Aorta (tissue), 5 donors: ENCODE measurements at regions not wholly inside any gene's neighbourhood (a gene's known extent, or its start where the extent isn't known, plus 50 kb on each side); places are given as distances from the start of the nearest gene placed in this dataset.

Experiments
- ATAC-seq: fragments of 200-7000 bp; cut with Tn5 transposase; one replicate; pipeline ENCODE4 v1.9.1; 2022; ENCODE audit warnings: moderate library complexity; ENCODE audit not compliant: low FRiP score
- DNase-seq, 2 donors: peaks; one replicate each; pipeline ENCODE4 v3.0.0-alpha.2; 2020
- H3K27ac ChIP-seq, 2 donors: one replicate each; pipeline ENCODE4 v1.5.1; 2013; ENCODE audit warnings: low read length in 2 of 2, mild to moderate bottlenecking in 2 of 2, moderate library complexity in 2 of 2, control low read depth in 1 of 2, inconsistent platforms in 1 of 2, low read depth in 1 of 2
- H3K27me3 ChIP-seq, 2 donors: one replicate each; pipeline ENCODE4 v1.6.1; 2013; ENCODE audit warnings: control low read depth in 1 of 2, low read length in 1 of 2, mild to moderate bottlenecking in 1 of 2, moderate library complexity in 1 of 2; ENCODE audit not compliant: insufficient read depth in 2 of 2, control insufficient read depth in 1 of 2
- H3K36me3 ChIP-seq, 2 donors: one replicate each; pipeline ENCODE4 v1.6.1; 2013; ENCODE audit warnings: control low read depth in 1 of 2, low read length in 1 of 2, mild to moderate bottlenecking in 1 of 2; ENCODE audit not compliant: insufficient read depth in 2 of 2, control insufficient read depth in 1 of 2
- H3K4me1 ChIP-seq, 2 donors: one replicate each; pipeline ENCODE4 v1.6.1; 2013; ENCODE audit warnings: low read length in 2 of 2, control low read depth in 1 of 2, mild to moderate bottlenecking in 1 of 2, moderate library complexity in 1 of 2; ENCODE audit not compliant: insufficient read depth in 2 of 2, control insufficient read depth in 1 of 2
- H3K4me3 ChIP-seq, 2 donors: one replicate each; pipeline ENCODE4 v1.5.1; 2013; ENCODE audit warnings: low read length in 2 of 2, control low read depth in 1 of 2, mild to moderate bottlenecking in 1 of 2
- H3K9me3 ChIP-seq: one replicate; pipeline ENCODE4 v1.6.1; 2013; ENCODE audit warnings: mild to moderate bottlenecking, low read length; ENCODE audit not compliant: control insufficient read depth
- WGBS, 2 donors: extraction: QIAGEN DNeasy Blood & Tissue Kit; methylation state at CpG; one replicate each; pipeline ENCODE4 v1.1.7; 2013; 5-methylcytosine and 5-hydroxymethylcytosine counted together
- intact Hi-C, 2 donors: fragments of 100-400 bp; cut with DNase I; formaldehyde crosslinking; loops; one replicate each; pipeline versions ENCODE4 v1.14.2 to v1.15.0; 2022
- donor health status: healthy with polysubstance abuse.
- donor health status: Bipolar disorder and iron deficiency.
- donor health status: DM: no; HTN: no; CAD: no.
- donor health status: DM: no; HTN: no; CAD: no.
- donor health status: DM: yes; HTN: yes; CAD: no.

DNA sequence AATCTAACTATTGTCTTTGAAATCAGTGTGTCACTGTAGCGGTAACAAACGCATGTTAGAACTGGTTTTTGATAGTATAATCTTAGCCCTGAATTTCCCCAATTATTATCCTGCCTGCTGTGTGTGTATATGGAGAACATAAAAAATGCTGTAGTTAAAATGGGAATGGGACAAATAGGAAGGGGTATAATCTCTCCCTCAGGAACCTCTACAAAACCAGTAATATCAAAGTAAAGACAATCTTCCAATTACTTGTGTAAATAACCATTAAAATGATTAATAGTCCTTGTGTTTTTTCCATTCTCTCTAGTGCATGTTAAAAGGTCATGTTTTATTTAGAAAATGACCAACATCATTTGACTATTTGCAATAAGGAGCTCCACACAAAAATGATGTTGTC, 200.1 kb upstream of the TMTC1 start:
- DNase-seq = no peak
- no peaks in the 10 kb centered on the region for H3K9me3 ChIP-seq
- no peak for ATAC-seq
- 90 to 91% methylated on average over 2 of the region's 2 CpGs for WGBS, 2 donors
- H3K4me3 ChIP-seq = no peak overlapping the region
- H3K36me3 ChIP-seq = no peaks in the 10 kb centered on the region
- intact Hi-C loops = no loop called here
- peaks cover 0 to 1% of the 10 kb centered on the region in 2 donors for H3K4me1 ChIP-seq
- H3K27me3 ChIP-seq = no peaks in the 10 kb centered on the region
- H3K27ac ChIP-seq = no peak overlapping the region

DNA sequence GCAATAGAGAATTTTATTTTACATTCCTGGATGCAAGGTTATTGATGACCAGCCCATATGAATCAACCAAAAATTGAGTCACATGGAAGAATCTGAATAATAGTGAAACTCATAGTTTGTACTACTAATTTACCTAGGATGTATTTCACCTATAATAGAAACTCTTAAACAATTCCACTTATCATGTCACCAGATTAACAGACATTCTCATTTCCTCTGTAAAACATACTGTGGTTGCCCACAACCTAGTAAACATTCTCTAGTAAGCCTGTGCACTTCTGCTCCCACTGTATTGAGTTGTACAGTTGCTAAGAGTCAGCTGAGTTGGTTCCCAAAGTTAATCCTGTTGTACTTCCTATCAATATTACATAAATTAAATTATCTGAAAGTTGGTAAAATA, 196.6 kb upstream of the TMTC1 start:
- intact Hi-C loops = no loop called here
- H3K9me3 ChIP-seq = no peaks in the 10 kb centered on the region
- H3K36me3 ChIP-seq = no peaks in the 10 kb centered on the region
- no peaks in the 10 kb centered on the region for H3K27me3 ChIP-seq
- no peak overlapping the region for H3K27ac ChIP-seq
- H3K4me1 ChIP-seq = peaks cover 0 to 1% of the 10 kb centered on the region in 2 donors
- ATAC-seq (no peak), DNase-seq (no peak)
- no peak overlapping the region for H3K4me3 ChIP-seq

DNA sequence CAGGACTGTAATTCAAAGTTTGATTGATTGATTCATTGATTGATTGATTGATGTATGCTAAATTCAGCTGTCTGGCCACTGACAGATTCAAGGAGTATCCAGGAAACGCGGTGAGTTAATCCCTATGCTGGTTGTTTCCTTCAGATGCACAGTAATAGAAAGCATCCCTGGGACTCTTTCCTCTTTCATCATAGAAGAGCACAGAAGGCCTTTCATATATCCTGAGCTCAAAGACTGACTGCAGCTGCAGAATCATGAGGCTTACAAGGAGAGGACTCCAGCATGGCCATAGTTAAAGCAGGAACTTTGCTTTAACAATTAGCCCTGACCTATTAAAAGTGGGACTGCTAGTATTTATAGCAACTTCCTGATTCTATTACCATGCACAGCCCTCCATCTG, 187.7 kb upstream of the TMTC1 start:
- no peaks in the 10 kb centered on the region for H3K27me3 ChIP-seq
- no peaks in the 10 kb centered on the region for H3K9me3 ChIP-seq
- DNase-seq = no peak
- H3K36me3 ChIP-seq = no peaks in the 10 kb centered on the region
- H3K4me3 ChIP-seq = no peak overlapping the region
- 86 to 91% methylated on average over 2 of the region's 2 CpGs for WGBS, 2 donors
- H3K27ac ChIP-seq = peak overlapping the region in 1 of 2 donors; percentile 26
- no peak for ATAC-seq
- H3K4me1 ChIP-seq = peaks cover 2 to 8% of the 10 kb centered on the region in 2 donors
- intact Hi-C loops = no loop called here

DNA sequence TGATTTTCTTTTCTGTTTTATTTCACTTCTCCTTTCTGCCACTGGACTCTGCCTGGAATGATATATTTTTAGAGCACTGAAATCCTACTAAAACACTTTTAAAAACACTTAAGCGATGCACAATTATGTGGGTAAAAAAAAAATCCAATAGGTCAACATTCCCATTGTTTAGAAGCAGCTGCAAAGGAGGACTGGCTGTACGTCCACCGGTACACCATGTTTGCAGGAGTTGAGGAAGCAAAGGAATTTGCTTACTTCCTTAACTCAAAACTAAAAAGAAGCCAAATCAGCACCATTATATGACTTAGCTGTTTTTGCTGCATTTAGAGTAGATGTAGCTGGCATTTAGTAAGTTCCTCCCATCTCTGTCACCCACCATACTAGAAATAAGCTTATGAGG, 186.8 kb upstream of the TMTC1 start:
- Histone ChIP-seq H3K4me3 (no peak overlapping the region), H3K27me3 (no peaks in the 10 kb centered on the region), H3K9me3 (no peaks in the 10 kb centered on the region), H3K4me1 (peaks cover 2 to 8% of the 10 kb centered on the region in 2 donors), H3K36me3 (no peaks in the 10 kb centered on the region), H3K27ac (peak overlapping the region; percentile 75 to 85)
- intact Hi-C loops = no loop called here
- WGBS, 2 donors = 0 to 1% methylated on average over 3 of the region's 3 CpGs
- no peak for ATAC-seq
- no peak for DNase-seq

DNA sequence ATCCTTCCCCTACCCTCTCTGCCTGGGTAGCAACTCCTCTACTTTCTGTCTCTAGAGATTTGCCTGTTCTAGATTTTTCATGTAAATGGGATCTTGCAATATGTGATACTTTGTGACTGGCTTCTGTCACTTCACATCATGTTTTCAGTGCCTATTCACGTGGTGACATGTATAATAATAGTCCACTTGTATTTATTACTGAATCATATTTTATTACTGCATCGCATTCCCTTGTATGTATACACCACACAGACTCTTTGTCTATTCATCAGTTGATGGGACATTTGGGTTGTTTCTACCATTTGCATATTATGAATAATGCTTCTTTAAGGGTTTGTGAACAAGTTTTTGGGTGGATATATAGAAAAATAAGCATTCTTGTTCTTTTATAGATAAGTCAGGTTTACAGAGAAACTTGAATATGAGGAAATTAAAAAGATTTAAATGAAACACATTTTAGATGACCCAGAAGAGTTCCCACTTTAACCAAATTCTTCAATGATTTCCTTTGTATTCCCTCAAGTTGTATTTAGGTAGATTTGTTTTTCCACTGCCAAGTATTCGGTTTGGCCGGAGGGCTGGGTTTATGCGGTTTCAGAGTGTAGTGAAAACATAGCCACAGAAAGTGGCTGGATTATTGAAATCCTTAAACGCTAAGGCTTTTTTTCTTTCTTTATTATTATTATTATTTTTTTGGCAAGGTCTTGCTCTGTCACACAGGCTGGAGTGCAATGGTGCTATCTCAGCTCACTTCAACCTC, 178.7 kb upstream of the TMTC1 start:
- ATAC-seq = no peak
- H3K4me3 ChIP-seq = no peak overlapping the region
- WGBS, 2 donors = 59 to 62% methylated on average over 6 of the region's 6 CpGs
- H3K27ac ChIP-seq = no peak overlapping the region
- peaks cover 0 to 7% of the 10 kb centered on the region in 2 donors for H3K4me1 ChIP-seq
- H3K9me3 ChIP-seq = no peaks in the 10 kb centered on the region
- no peaks in the 10 kb centered on the region for H3K27me3 ChIP-seq
- DNase-seq = no peak
- intact Hi-C loops = loop anchor here (5.0 kb wide), 1 partner anchor 45 kb away; no protein-coding TSS in a partner anchor
- no peaks in the 10 kb centered on the region for H3K36me3 ChIP-seq

DNA sequence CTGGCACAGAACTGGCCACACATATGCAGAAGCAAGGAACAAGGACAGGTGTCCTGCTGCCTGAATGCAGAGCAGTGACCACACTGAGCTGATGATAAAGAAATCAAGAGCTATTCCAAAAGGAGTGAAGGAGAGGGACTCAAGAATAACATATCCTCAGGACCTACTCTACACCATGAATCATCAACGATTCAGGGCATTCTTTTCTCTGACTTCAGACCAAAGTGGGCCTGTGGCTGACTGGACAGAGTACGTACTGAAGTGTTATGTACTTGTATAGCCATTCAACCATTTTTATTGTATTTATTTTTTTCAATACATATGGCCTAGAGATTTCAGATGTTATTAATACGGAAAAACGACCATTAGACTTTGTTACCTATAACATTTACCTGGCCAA, 177.5 kb upstream of the TMTC1 start:
- no peaks in the 10 kb centered on the region for H3K9me3 ChIP-seq
- H3K4me3 ChIP-seq = no peak overlapping the region
- no peaks in the 10 kb centered on the region for H3K36me3 ChIP-seq
- WGBS, 2 donors = 90 to 94% methylated on average over 4 of the region's 4 CpGs
- no peaks in the 10 kb centered on the region for H3K27me3 ChIP-seq
- intact Hi-C loops = loop anchor here (5.0 kb wide), 1 partner anchor 46 kb away; no protein-coding TSS in a partner anchor
- H3K27ac ChIP-seq = no peak overlapping the region
- ATAC-seq (no peak), DNase-seq (no peak)
- peaks cover 0 to 7% of the 10 kb centered on the region in 2 donors for H3K4me1 ChIP-seq

DNA sequence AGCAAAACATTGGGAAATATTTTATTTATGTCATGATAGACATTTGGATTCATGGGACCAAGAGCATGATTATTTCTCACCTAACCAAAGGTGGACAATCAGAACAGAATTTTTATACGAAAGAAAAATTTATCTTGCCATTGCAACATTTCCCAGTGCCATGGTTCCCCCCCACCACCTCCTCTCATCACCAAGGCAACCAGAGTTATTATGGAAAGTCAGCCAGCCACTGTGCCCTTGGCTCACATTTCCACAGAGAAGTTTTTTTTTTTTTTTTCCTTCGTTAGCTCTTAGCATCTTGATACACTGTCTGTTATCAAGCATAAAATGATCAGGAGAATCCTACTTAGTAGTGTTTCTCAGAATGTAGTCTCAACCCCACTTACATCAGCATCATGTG, 176.4 kb upstream of the TMTC1 start:
- H3K36me3 ChIP-seq = no peaks in the 10 kb centered on the region
- no peak overlapping the region for H3K4me3 ChIP-seq
- ATAC-seq (peak; percentile 67), DNase-seq (peak in 1 of 2 donors; percentile 29)
- H3K27ac ChIP-seq = no peak overlapping the region
- 2 to 5% methylated on average over 2 of the region's 2 CpGs for whole genome bisulfite sequencing, 2 donors
- H3K9me3 ChIP-seq = no peaks in the 10 kb centered on the region
- intact Hi-C loops = loop anchor here (5.0 kb wide), 1 partner anchor 47 kb away; no protein-coding TSS in a partner anchor
- H3K27me3 ChIP-seq = no peaks in the 10 kb centered on the region
- peaks cover 0 to 7% of the 10 kb centered on the region in 2 donors for H3K4me1 ChIP-seq

DNA sequence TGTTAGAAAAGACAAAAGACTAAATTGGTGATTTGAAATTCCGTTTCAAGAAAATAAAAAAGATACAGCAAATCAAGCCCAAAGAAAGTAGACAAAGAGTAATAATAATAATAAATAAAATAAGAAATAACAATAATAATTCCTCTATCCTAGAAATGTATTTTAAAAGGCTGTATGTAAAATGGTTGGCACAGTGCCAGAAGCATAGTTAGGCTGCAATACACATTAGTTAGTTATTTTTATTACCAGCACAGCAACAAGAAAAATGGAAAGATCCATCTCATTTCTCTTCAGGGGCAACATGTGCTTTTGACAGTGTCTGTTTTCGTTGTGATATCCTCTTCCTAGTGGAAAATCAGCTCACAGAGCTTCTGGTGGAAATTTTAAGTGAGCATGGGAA, 174.1 kb upstream of the TMTC1 start:
- Histone ChIP-seq H3K4me1 (peaks cover 0 to 7% of the 10 kb centered on the region in 2 donors), H3K4me3 (no peak overlapping the region), H3K27me3 (no peaks in the 10 kb centered on the region), H3K27ac (no peak overlapping the region), H3K9me3 (no peaks in the 10 kb centered on the region), H3K36me3 (no peaks in the 10 kb centered on the region)
- ATAC-seq (no peak), DNase-seq (no peak)
- intact Hi-C loops = no loop called here
- 92 to 96% methylated on average over 2 of the region's 2 CpGs for WGBS, 2 donors

DNA sequence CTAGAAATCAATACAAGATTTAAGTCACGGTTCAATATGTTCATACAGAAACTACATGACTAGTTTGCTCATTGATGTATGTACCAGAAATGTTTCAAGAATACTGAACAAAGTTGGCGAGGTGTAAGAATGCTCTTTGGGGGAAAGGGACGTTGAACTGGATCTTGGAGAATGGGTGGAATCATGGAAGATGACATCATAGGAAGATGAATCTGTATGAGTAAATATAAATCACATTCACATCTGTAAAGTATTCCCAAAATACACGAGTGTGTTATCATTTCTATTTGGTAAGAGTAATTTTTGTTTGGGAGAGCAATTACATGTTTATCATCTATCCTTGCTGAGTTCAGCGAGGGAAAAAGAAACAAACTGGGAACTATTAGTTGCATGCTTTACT, 162.2 kb upstream of the TMTC1 start:
- ATAC-seq = no peak
- Histone ChIP-seq H3K27me3 (no peaks in the 10 kb centered on the region), H3K27ac (no peak overlapping the region), H3K9me3 (no peaks in the 10 kb centered on the region), H3K4me3 (no peak overlapping the region), H3K4me1 (peaks cover 0 to 3% of the 10 kb centered on the region in 2 donors), H3K36me3 (no peaks in the 10 kb centered on the region)
- WGBS, 2 donors = 91 to 92% methylated on average over 5 of the region's 5 CpGs
- intact Hi-C loops = loop anchor here in 1 of 2 donors (10.0 kb wide), 2 partner anchors 59 to 391 kb away; no protein-coding TSS in a partner anchor
- DNase-seq = no peak
